Ovary (tissue), 3 donors: ENCODE measurements at regions not wholly inside any gene's neighbourhood (a gene's known extent, or its start where the extent isn't known, plus 50 kb on each side); places are given as distances from the start of the nearest gene placed in this dataset.

Experiments
- CTCF ChIP-seq, 3 donors: fragments of 450-650 bp in 2 of 3; fragments of 200-600 bp in 1 of 3; IDR thresholded peaks; one replicate each; pipeline versions ENCODE4 v1.5.1 to v1.8.0; 2016 to 2022; ENCODE audit warnings: antibody characterized with exemption in 3 of 3, mild to moderate bottlenecking in 1 of 3
- EP300 ChIP-seq: sonication (generic); formaldehyde crosslinking; IDR thresholded peaks from one replicate; pipeline ENCODE4 v1.6.1; 2017; ENCODE audit warnings: antibody characterized with exemption
- POLR2A ChIP-seq: fragments of 450-650 bp; IDR thresholded peaks from one replicate; pipeline ENCODE4 v1.6.1; 2017; ENCODE audit warnings: antibody characterized with exemption, mild to moderate bottlenecking, moderate library complexity
- donor health status: DM: no; HTN: no; CAD: no.

GRCh38 chr1:42070996-42071395, 82.2 kb upstream of the GUCA2B start:
- TF ChIP-seq POLR2A (no peak), CTCF (IDR thresholded peaks at IDR 0.05) (no peak), EP300 (no peak)
